IPS-18a (cell line): ENCODE measurements at regions not wholly inside any gene's neighbourhood (a gene's known extent, or its start where the extent isn't known, plus 50 kb on each side); places are given as distances from the start of the nearest gene placed in this dataset.
"Not testable (repeated sequence)": the region's sequence is repeated elsewhere in the genome, so short reads cannot be mapped to it uniquely, and the experiment has no call there.

Experiments
- H3K27ac ChIP-seq: one replicate; pipeline ENCODE4 v1.5.1; 2013; ENCODE audit warnings: low read length
- H3K27me3 ChIP-seq: one replicate; pipeline ENCODE4 v1.6.1; 2013; ENCODE audit warnings: mild to moderate bottlenecking, low read length; ENCODE audit not compliant: control insufficient read depth, insufficient read depth
- H3K36me3 ChIP-seq: one replicate; pipeline ENCODE4 v1.6.1; 2013; ENCODE audit warnings: low read depth, low read length; ENCODE audit not compliant: control insufficient read depth
- H3K4me1 ChIP-seq: one replicate; pipeline ENCODE4 v1.6.1; 2013; ENCODE audit warnings: low read depth, low read length; ENCODE audit not compliant: control insufficient read depth
- H3K4me3 ChIP-seq: one replicate; pipeline ENCODE4 v1.5.1; 2013; ENCODE audit warnings: low read length
- H3K9ac ChIP-seq: one replicate; pipeline ENCODE4 v1.6.1; 2013; ENCODE audit warnings: mild to moderate bottlenecking, low read length, moderate library complexity
- H3K9me3 ChIP-seq: one replicate; pipeline ENCODE4 v1.6.1; 2013; ENCODE audit warnings: low read depth, low read length; ENCODE audit not compliant: control insufficient read depth

GRCh38 chr9:97168174-97168573 lies 129.2 kb upstream of the CTSV start:
- not testable (repeated sequence) for H3K27ac ChIP-seq, H3K27me3 ChIP-seq, H3K9me3 ChIP-seq, H3K4me3 ChIP-seq, H3K9ac ChIP-seq, H3K4me1 ChIP-seq
- peaks cover 26% of the 10 kb centered on the region for H3K36me3 ChIP-seq

DNA sequence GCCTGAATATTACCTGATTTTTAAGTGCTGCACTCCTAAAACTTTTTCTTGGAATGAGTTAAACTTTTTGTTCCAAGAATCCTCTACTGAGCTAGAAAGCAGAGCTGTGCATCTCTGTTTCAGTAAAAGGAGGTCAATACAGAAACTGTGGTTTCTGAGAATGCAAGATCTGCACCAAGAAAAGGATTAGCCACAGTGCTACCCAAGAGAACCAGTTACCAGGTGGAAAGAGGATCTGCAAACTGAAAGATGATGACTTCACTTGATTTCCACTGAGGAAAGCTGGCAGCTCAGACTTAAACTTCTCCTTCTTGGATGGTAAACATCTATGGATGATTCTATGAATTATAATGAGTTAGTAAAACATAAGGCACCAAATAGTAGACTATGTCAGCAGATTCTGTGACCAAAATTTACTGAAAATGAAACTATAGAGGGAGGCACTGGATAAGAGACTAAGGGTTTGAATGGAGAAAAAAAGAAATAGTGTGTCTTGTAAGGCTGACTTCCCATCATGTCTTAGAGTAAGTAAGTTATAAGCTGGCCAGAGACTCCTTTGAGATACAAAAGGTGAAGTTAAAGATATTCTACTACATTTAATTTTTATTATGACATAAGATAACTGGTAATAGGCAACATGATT lies 127.7 kb upstream of the CTSV start:
- H3K4me3 ChIP-seq, H3K4me1 ChIP-seq, H3K27ac ChIP-seq, H3K9ac ChIP-seq, H3K9me3 ChIP-seq, H3K27me3 ChIP-seq: not testable (repeated sequence)
- peaks cover 26% of the 10 kb centered on the region for H3K36me3 ChIP-seq

DNA sequence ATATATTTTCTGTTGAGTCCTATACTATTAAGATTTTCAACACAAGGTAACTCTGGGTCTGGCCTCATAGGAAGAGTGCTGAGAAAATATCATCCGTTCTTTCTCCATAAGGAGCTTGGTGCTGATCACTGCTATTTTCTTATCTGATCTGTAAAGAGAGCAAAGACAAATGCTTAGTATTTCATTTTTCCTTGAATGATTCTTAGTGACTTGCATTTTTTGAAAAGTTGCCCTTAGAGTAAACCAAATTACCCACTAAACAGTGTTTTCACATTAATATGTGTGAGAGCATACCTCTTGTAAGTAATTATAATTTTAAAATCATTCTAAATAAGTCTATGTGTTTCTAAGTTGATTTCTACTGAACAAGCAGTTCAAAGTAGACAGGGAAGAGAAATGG lies 121.3 kb upstream of the CTSV start:
- Histone ChIP-seq H3K27me3 (no peaks in the 10 kb centered on the region), H3K9me3 (no peaks in the 10 kb centered on the region), H3K36me3 (peaks cover 53% of the 10 kb centered on the region), H3K4me3 (no peak overlapping the region), H3K9ac (no peak overlapping the region), H3K4me1 (no peaks in the 10 kb centered on the region), H3K27ac (no peak overlapping the region)

DNA sequence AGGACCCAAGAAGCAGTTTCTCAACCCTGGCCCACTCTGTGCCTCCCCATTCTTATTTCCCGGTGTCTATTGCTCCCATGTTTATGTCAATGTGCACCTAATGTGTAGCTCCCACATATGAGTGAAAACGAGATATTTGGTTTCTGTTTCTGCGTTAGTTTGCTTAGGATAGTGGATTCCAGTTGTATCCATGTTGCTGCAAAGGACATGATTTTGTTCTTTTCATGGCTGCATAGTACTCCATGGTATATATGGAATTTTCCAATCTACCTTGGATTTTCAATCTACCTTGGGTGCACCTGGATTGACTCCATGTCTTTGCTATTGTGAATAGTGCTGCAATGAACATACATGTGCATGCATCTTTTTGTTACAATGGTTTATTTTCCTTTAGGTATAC lies 119.8 kb upstream of the CTSV start:
- H3K4me1 ChIP-seq, H3K9ac ChIP-seq, H3K9me3 ChIP-seq, H3K27me3 ChIP-seq, H3K27ac ChIP-seq, H3K4me3 ChIP-seq: not testable (repeated sequence)
- peaks cover 64% of the 10 kb centered on the region for H3K36me3 ChIP-seq

GRCh38 chr9:97155441-97155840 lies 116.5 kb upstream of the CTSV start:
- not testable (repeated sequence) for H3K9me3 ChIP-seq, H3K27me3 ChIP-seq, H3K4me3 ChIP-seq, H3K9ac ChIP-seq, H3K4me1 ChIP-seq, H3K27ac ChIP-seq
- H3K36me3 ChIP-seq, result peaks cover 81% of the 10 kb centered on the region

DNA sequence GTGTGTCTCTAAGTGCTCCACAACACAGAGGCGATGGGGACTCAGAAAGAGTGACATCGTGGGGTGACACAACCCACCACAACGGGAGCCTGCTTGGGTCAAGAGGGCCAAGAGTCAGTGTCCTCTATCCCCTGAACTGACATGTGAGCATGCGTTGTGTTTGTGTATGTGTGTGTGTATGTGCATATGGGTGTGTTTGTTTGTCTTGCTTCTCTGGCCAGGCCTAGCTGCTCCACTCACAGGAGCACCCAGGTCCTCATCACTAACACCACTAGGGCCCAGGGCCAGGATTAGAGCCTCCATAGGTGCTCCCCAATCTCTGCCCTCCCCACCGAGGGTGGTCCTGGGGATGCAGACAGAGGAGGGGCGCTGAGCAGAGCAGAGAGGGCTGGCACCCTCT lies 115.0 kb upstream of the CTSV start:
- H3K4me3 ChIP-seq, result no peak overlapping the region
- no peaks in the 10 kb centered on the region for H3K9me3 ChIP-seq
- H3K36me3 ChIP-seq, result peaks cover 76% of the 10 kb centered on the region
- H3K9ac ChIP-seq, result no peak overlapping the region
- no peak overlapping the region for H3K27ac ChIP-seq
- no peaks in the 10 kb centered on the region for H3K27me3 ChIP-seq
- peaks cover 17% of the 10 kb centered on the region for H3K4me1 ChIP-seq

DNA sequence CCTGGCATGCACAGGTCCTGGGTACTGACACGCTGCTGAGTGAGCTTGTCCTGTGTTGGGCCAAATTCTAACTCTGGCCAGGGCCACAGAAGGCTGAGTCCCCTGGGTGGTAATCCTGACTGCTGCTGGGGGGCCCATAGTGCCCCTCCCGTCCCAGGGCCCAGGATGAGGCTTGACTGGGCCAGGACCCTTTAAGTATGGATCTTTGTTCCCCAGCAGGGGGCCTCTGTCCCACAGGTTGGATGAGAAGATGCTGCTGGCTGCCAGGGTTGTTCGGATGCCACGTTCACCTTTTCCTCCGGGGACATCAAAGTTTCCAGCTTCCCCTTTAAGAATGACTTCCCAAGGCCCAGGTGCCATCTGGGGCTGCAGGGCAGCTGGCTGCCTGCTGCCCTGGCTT lies 114.2 kb upstream of the CTSV start:
- not testable (repeated sequence) for H3K9me3 ChIP-seq, H3K9ac ChIP-seq, H3K4me3 ChIP-seq, H3K27ac ChIP-seq, H3K27me3 ChIP-seq
- Histone ChIP-seq H3K36me3 (peaks cover 71% of the 10 kb centered on the region), H3K4me1 (peaks cover 25% of the 10 kb centered on the region)

DNA sequence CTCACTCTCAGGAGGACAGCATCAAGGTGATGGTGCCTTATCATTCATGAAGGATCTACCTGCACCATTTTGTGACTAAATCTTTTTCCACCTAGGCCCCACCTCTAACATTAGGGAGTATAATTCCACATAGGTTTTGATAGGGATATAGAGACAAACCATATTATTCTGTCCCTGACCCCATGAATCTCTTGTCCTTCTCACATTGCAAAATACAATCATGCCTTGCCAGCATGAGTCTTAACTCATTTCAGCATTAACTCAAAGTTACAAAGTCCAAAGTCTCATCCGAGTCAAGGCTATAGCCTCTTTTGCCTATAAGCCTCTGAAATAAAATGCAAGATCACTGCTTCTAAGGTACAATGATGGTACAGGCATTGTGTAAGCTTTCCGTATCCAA lies 111.5 kb upstream of the CTSV start:
- not testable (repeated sequence) for H3K9ac ChIP-seq, H3K9me3 ChIP-seq, H3K27ac ChIP-seq, H3K4me3 ChIP-seq, H3K27me3 ChIP-seq
- Histone ChIP-seq H3K4me1 (peaks cover 42% of the 10 kb centered on the region), H3K36me3 (peaks cover 57% of the 10 kb centered on the region)

- H3K27ac ChIP-seq, H3K27me3 ChIP-seq, H3K9me3 ChIP-seq, H3K4me3 ChIP-seq, H3K9ac ChIP-seq: not testable (repeated sequence)
- peaks cover 46% of the 10 kb centered on the region for H3K36me3 ChIP-seq
- peaks cover 42% of the 10 kb centered on the region for H3K4me1 ChIP-seq
Measured at GRCh38 chr9:97148428-97148827, 109.5 kb upstream of the CTSV start.

GRCh38 chr9:97145680-97146079 lies 106.7 kb upstream of the CTSV start:
- not testable (repeated sequence) for H3K4me3 ChIP-seq, H3K9me3 ChIP-seq, H3K27ac ChIP-seq, H3K9ac ChIP-seq, H3K27me3 ChIP-seq
- peaks cover 39% of the 10 kb centered on the region for H3K4me1 ChIP-seq
- H3K36me3 ChIP-seq, result peaks cover 31% of the 10 kb centered on the region

DNA sequence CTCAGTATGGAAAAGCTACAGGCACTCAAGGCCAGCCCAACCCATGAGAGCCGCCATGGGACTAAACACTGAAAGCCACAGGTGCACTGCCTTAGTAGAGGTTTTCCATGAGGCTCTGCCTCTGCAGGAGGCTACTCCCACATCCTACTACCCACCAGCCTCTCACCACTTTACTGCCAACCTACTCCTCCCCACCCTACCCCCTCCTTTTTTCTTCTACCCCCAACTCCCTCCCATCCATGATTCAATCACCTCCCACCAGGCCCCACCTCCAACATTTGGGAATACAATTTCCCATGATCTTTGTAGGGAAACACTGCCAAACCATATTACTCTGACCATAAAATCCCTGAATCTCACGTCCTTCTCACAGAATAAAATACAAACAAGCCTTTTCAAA lies 101.6 kb upstream of the CTSV start:
- H3K4me1 ChIP-seq, result no peaks in the 10 kb centered on the region

GRCh38 chr9:97136421-97136820 lies 97.5 kb upstream of the CTSV start:
- no peak overlapping the region for H3K4me3 ChIP-seq
- H3K27me3 ChIP-seq, result no peaks in the 10 kb centered on the region
- H3K9me3 ChIP-seq, result no peaks in the 10 kb centered on the region
- H3K4me1 ChIP-seq, result no peaks in the 10 kb centered on the region
- peaks cover 21% of the 10 kb centered on the region for H3K36me3 ChIP-seq
- H3K27ac ChIP-seq, result no peak overlapping the region
- H3K9ac ChIP-seq, result no peak overlapping the region

More for the DNA sequence above, 101.6 kb upstream of the CTSV start:
- no peak overlapping the region for H3K9ac ChIP-seq
- H3K27ac ChIP-seq, result no peak overlapping the region
- no peak overlapping the region for H3K4me3 ChIP-seq
- H3K9me3 ChIP-seq, result no peaks in the 10 kb centered on the region
- H3K27me3 ChIP-seq, result no peaks in the 10 kb centered on the region
- H3K36me3 ChIP-seq, result peaks cover 42% of the 10 kb centered on the region
